Ishikawa (cell line): ENCODE measurements at regions not wholly inside any gene's neighbourhood (a gene's known extent, or its start where the extent isn't known, plus 50 kb on each side); places are given as distances from the start of the nearest gene placed in this dataset.

Experiments
- EGR1 ChIP-seq: IDR thresholded peaks from 2 replicates; pipeline ENCODE4 v1.6.1; 2012
- TEAD4 ChIP-seq: IDR thresholded peaks from 2 replicates; pipeline ENCODE4 v1.6.1; 2012
- TF ChIP-seq, protein P1 (sequence below): IDR thresholded peaks from 2 replicates; pipeline ENCODE4 v1.6.1; 2012

DNA sequence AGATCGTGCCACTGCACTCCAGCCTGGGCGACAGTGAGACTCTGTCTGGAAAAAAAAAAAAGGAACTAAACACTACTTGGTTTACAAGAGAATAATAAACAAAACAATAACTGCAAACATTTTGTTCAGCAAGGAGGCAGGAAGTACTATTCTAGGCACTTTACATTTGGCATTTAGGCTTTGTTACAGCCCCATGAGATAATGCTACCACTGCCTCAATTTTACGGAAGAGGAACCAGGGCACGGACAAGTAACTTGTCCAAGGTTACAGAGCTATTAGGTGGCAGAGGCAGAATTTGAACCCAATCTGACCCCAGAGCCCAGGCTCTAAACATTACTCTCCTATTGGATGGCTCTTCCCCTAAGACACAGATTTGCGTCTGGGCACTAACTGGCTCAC lies 108.7 kb upstream of the AKIP1 start:
- TF ChIP-seq TEAD4 = no peak
- no peak for TF ChIP-seq EGR1
- TF ChIP-seq, protein P1, sequence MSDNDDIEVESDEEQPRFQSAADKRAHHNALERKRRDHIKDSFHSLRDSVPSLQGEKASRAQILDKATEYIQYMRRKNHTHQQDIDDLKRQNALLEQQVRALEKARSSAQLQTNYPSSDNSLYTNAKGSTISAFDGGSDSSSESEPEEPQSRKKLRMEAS = no peak
